Mononuclear cell (primary cell): ENCODE measurements at regions not wholly inside any gene's neighbourhood (a gene's known extent, or its start where the extent isn't known, plus 50 kb on each side); places are given as distances from the start of the nearest gene placed in this dataset.

ENCODE experiments used
- H3K27me3 ChIP-seq: 2 replicates; pipeline ENCODE4 v1.6.0; 2011; ENCODE audit warnings: low read length, control low read depth; ENCODE audit not compliant: insufficient read depth
- H3K4me1 ChIP-seq: 2 replicates; pipeline ENCODE4 v1.5.1; 2011; ENCODE audit warnings: mild to moderate bottlenecking, low read length, control low read depth; ENCODE audit not compliant: insufficient read depth
- H3K4me3 ChIP-seq: 2 replicates; pipeline ENCODE4 v1.5.1; 2011; ENCODE audit warnings: mild to moderate bottlenecking, low read length, moderate library complexity
- H3K9me3 ChIP-seq: 2 replicates; pipeline ENCODE4 v1.5.1; 2011; ENCODE audit warnings: low read depth, mild to moderate bottlenecking, control low read depth, low read length

DNA sequence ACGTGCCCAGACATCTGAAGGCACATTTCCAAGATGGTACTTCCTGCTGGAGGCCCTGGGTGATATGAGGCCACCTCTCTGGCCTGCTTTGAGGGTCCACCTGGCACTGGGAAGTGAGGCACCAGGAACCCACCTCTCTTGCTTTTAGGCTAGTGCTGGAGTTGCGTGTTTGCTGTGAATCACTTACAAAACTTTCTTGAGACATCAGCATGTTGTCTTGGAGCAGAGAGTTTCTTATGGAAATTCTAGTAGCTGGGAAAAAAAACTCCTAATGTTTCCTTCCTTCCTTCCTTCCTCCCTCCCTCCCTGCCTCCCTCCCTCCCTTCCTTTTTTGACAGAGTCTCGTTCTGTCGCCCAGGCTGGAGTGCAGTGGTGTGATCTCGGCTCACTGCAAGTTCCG is 341.3 kb downstream of the MIAT start:
- no peaks in the 10 kb centered on the region for H3K9me3 ChIP-seq
- H3K27me3 ChIP-seq: no peaks in the 10 kb centered on the region
- no peak overlapping the region for H3K4me3 ChIP-seq
- H3K4me1 ChIP-seq: no peaks in the 10 kb centered on the region

DNA sequence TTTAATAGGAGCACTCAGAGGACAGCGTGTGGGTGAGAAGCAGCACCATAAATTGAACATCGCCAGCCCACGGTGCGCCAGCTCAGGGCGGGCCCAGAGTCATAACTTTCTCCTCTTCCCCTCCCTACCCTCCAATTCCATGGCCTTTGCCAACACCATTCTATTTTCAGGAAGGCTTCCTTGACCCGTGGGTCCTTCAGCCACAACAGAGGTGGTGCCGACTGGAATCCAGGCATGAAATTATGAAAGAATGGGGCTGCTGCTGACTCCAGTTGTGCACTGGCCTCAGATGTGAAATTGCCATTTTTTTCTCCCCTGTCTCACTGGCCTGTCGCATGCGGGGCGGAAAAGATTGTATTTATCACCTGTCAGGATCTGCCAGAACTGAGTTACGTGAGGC is 345.9 kb downstream of the MIAT start:
- H3K4me3 ChIP-seq: no peak overlapping the region
- no peaks in the 10 kb centered on the region for H3K4me1 ChIP-seq
- H3K9me3 ChIP-seq: no peaks in the 10 kb centered on the region
- H3K27me3 ChIP-seq: no peaks in the 10 kb centered on the region

DNA sequence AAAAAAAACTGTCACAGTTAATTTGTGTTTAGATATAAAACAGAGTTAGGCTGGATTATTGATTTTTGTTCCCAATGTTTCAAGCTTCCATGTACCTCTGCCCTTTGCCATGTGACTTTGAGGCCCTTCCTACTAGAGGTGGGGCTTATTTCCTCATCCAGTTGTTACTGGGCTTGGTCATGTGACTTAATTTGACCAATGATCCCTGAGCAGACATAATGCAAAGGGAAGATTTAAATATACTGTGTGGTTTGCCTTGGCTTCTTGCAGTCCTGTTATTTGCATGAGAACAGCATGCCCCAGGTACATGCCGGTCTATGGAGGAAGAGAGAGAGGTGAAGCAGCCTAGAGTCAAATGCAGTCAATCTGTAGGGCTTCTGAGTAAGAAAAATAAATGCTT is 347.0 kb downstream of the MIAT start:
- no peaks in the 10 kb centered on the region for H3K27me3 ChIP-seq
- H3K4me1 ChIP-seq: no peaks in the 10 kb centered on the region
- H3K4me3 ChIP-seq: no peak overlapping the region
- no peaks in the 10 kb centered on the region for H3K9me3 ChIP-seq

DNA sequence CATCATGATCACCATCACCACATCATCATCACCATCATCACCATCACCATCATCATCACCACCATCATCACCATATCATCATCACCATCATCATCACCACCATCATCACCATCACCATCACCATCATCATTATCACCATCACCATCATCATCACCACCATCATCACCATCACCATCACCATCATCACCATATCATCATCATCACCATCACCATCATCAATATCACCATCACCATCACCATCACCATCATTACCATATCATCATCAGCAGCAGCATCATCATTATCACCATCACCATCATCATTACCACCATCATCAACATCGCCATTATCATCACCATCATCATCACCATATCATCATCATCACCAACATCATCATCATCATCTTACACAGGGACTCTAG is 351.1 kb downstream of the MIAT start:
- Histone ChIP-seq H3K4me3 (no peak overlapping the region), H3K9me3 (no peaks in the 10 kb centered on the region), H3K4me1 (no peaks in the 10 kb centered on the region), H3K27me3 (no peaks in the 10 kb centered on the region)

DNA sequence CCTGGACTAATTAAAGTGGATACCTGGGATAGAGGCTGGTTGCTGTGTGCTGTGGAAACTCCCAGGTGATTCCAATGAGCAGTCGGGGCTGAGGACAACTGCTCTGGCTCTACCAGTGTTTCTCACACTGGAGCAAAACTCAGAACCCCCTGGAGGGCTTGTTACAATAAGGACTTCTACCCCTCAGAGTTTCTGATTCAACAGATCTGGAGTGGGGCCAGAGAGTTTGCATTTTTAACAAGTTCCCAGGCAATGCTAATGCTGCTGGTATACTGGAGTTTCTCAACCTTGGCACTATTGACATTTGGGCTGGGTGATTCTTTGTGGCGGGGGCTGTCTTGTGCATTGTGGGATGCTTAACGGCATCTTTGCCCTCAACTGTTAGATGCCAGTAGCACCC is 353.7 kb downstream of the MIAT start:
- Histone ChIP-seq H3K4me3 (no peak overlapping the region), H3K4me1 (no peaks in the 10 kb centered on the region), H3K27me3 (no peaks in the 10 kb centered on the region), H3K9me3 (no peaks in the 10 kb centered on the region)

DNA sequence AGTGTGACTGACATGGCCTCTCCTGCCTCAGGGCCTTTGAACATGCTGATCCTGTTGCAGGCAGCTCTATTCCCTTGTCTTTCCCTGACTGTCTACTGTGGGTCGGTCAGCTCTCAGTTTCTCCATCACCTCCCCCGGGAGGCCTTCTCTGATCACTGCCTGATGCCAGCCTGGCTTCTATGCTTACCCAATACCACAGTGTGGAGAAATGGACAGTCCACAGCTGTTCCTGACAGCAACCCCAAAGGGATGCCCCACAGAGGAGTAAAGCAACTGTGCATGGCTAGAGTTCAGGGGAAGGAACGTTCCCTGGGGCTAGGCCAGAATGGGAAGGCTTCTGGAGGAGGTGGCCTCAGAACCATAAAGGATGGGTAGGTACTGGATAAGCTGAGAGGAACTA is 354.3 kb downstream of the MIAT start:
- Histone ChIP-seq H3K4me3 (no peak overlapping the region), H3K4me1 (no peaks in the 10 kb centered on the region), H3K9me3 (no peaks in the 10 kb centered on the region), H3K27me3 (no peaks in the 10 kb centered on the region)

DNA sequence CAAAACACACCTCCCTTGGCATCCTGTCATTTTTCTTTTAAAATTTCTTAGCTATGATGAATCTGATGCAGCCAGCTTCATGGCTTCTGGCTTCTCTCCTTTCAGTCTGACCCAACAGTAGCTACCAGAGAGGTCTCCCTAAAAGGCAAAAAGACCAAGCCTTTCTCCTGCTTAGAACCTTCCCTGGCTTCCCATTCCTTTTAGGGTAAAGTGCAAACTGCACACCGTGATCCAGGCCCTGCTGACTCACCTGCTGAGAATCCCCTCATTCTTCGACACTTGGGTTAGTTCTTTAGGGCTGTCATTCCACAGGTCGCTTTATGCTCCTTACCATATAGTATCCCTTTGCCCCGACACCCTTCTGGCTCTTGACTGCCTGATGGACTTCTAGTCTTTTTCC is 362.4 kb downstream of the MIAT start:
- no peaks in the 10 kb centered on the region for H3K4me1 ChIP-seq

DNA sequence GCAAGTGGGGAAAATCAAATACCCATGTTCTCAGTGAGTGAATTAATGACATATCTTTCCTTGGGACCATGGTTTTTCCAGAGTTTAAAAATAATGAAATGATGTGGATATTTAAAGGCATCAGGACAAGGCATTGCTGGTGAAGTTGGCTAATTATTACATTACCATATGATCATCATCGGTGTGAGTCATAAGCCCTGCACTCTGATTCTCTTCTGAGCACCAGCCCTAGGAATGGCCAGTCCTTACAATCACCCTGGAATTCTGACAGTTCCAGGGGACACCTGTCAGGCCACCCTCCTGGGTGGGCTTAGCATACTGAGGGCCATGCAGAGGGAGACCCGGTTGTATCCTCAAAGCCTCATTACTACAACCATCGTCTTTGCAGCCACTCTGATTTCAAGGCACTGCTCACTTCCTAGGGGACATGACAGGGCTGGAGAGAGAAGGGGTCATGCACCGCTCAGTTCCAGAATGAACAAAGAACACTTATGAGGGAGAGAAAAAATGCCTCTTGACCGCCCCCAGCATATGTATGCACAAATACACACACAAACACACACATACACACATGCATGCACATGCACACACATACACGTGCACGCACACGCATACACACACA is 365.0 kb downstream of the MIAT start:
- H3K9me3 ChIP-seq: no peaks in the 10 kb centered on the region
- no peak overlapping the region for H3K4me3 ChIP-seq
- H3K27me3 ChIP-seq: peaks cover 14% of the 10 kb centered on the region
- no peaks in the 10 kb centered on the region for H3K4me1 ChIP-seq

More for the DNA sequence above, 362.4 kb downstream of the MIAT start:
- peaks cover 11% of the 10 kb centered on the region for H3K27me3 ChIP-seq
- H3K4me3 ChIP-seq: no peak overlapping the region
- H3K9me3 ChIP-seq: no peaks in the 10 kb centered on the region

DNA sequence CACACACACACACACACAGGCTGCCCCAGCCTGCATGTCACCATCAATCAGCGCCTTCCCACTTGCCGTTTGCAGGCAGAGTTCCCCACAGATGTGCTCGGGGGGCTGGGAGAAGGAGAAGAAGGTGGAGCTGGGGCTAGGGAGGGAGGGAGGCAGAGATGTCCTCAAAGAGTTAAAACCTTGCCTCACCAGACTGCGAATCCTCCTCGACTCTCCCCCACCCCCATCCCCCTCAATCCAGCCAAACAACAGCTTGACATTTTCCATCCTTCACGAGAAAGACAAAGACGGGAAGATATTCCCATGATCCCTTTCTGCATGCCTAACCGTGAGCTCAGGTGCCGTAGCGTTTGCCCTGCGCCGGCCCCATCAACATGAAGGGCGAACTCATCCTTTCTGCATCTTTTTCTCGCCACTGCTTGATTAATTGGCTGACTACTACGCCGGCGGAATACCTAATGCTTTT is 365.5 kb downstream of the MIAT start:
- H3K4me3 ChIP-seq: no peak overlapping the region
- H3K27me3 ChIP-seq: peaks cover 14% of the 10 kb centered on the region
- no peaks in the 10 kb centered on the region for H3K4me1 ChIP-seq
- H3K9me3 ChIP-seq: no peaks in the 10 kb centered on the region

DNA sequence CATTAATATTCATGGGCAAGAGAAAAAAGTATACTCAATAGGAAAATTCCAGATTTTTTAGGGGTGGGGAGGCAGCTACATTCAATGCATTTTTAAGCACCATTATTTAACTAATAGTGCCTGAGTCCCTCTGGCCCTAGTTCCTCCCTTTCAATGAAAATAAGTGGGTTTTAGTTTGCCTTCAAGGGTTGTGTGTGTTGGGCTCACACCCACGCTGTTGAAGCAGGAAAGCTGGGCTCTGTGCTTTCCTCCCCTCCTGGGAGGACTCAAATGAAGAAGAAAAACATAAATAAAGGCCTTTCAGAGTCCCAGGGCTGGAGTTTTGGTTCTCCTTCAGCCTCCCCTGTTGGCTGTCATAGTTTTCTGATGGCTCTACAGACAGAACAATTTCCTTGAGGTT is 366.2 kb downstream of the MIAT start:
- Histone ChIP-seq H3K4me3 (no peak overlapping the region), H3K9me3 (no peaks in the 10 kb centered on the region), H3K27me3 (peaks cover 14% of the 10 kb centered on the region), H3K4me1 (no peaks in the 10 kb centered on the region)

DNA sequence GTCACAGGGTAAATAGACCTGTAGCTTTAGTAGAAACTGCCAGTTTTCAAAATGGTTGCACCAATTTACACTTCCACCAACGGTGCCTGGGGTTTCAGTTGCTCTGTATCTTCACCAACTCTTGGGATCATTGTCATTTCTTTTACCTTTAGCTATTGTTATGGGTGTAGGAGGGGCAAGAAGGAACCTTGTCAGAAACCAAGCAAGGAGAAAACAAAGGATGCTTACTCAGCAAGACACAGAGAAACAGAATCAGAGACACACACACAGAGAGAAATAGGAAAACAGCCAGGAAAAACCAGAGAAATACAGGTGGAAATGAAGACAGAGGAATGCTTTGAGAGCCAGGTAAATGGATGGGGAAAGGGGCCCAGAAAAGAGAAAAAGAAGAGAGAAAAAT is 367.6 kb downstream of the MIAT start:
- Histone ChIP-seq H3K27me3 (peaks cover 14% of the 10 kb centered on the region), H3K4me1 (no peaks in the 10 kb centered on the region), H3K9me3 (no peaks in the 10 kb centered on the region), H3K4me3 (no peak overlapping the region)

DNA sequence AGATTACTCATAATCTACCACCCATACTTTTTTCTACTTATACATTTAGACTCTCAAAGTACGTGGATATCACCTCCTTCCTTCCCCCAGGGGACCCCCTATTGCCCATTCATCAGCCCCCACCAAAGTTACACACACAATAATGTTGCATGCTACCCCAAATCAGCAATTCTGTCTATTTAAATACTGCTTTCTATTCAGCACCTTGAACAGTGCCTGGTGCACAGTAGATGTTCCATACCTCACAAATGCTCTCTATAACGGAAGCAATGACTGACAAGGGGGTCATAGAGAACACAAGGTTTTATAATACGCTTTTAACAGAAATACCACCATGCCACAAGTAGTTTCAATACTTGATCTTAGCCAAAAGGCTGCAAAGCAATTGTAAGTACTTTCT is 370.7 kb downstream of the MIAT start:
- Histone ChIP-seq H3K4me3 (no peak overlapping the region), H3K4me1 (no peaks in the 10 kb centered on the region), H3K27me3 (peaks cover 7% of the 10 kb centered on the region), H3K9me3 (no peaks in the 10 kb centered on the region)

DNA sequence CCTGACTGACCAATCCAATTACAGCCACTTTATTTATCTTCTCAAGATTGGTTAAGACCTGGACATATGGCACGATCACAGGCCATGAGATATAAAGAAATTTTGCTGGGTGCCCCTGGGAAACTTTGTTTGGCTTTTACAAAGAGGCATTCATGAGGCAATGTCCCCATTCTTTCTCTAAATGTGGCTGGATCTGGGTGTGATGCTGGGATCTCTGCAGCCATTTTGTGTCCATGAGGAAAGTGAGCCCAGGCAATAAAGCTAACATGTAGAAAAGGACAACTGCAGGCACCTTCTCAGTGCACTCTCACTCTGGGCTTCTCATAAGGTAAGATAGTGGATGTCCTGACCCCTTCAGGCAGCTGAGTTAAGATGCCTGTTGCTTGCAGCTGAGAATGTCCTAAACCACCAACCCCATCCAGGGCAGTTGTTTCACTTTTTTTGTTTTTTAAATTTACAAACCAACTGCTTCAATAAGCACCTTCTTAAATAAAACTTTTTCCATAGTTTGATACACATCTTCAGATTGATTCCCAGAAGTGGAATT is 372.3 kb downstream of the MIAT start:
- Histone ChIP-seq H3K4me1 (no peaks in the 10 kb centered on the region), H3K4me3 (no peak overlapping the region), H3K9me3 (no peaks in the 10 kb centered on the region), H3K27me3 (peaks cover 2% of the 10 kb centered on the region)

DNA sequence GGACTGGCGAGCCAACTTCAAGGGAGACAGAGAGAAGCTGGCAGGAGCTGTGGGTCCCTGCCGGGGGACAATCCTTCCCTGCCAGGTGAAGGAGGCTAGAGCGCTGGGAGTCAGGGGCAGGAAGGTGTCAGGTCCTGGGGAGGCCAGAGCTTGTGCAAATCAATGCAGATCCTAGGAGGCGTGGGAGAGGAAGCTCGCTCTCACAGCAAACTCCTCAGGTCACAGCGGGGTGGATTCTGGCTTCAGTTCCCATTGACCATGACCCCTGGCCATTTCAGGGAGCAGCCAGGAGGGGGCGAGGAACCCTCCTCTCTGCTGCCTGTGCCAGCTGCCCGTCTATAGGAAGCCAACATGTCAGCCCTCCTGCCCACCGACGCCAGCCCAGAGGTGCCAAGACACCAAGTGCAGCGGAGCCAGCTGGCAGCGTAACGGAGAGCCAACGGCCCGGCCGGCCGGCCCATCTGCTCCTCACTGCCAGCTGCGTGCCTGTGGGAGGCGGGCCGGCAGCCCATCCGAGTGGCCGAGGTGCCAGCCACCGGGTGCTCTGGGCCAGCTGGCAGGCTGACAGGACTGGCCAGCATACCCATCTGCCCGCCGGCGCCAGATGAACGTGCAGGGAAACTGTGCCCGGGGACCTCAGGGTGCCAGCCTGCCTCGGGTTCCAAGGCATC is 374.8 kb downstream of the MIAT start:
- H3K4me1 ChIP-seq: no peaks in the 10 kb centered on the region
- no peaks in the 10 kb centered on the region for H3K27me3 ChIP-seq
- no peaks in the 10 kb centered on the region for H3K9me3 ChIP-seq
- no peak overlapping the region for H3K4me3 ChIP-seq

DNA sequence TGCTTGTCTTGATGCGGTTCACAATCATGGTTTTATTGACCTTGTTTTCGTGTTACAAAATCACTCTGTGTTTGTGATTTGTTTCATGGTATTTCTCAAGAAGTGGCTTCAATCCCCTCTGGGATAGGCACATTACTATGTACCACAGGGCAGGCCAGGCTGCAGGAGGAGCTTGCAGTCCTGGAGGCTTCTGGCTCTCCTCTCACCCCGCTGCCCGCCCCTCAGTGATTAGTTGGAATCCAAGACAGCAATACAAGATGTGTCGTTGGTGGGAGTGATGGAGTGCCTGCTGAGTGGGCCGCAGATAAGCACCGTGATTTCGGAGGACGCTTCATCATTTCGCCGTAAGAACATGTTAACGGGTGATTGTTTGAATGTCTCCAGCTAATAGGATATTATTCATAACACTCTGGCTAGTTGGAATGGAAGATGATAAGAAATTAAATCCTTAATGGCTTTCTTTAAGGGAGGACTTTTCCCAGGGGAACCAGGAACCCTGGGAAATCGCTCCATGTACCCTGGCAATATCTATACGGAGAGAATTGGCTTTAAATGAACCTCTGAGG is 384.4 kb downstream of the MIAT start:
- no peaks in the 10 kb centered on the region for H3K9me3 ChIP-seq
- H3K4me1 ChIP-seq: no peaks in the 10 kb centered on the region
- no peak overlapping the region for H3K4me3 ChIP-seq
- peaks cover 2% of the 10 kb centered on the region for H3K27me3 ChIP-seq

DNA sequence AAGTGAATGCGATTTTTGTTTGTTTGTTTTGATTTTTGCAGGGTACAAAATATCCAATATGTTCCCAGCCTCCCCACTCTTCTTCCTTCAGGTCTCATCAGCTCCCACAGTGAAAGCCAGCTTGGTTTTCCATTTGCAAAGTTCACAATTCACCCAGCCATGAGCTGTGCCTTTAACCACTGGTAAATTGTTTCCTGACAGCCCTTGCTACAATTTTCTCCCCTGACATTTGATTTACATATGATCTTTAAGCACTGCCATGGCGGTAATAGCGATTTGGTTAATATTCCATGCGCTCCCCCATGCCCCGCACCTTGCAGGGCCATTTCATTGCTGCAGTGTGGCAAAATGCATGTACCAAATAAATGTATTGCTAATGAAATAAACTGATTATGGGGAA is 385.9 kb downstream of the MIAT start:
- no peak overlapping the region for H3K4me3 ChIP-seq

More for the DNA sequence above, 385.9 kb downstream of the MIAT start:
- peaks cover 2% of the 10 kb centered on the region for H3K27me3 ChIP-seq
- H3K9me3 ChIP-seq: no peaks in the 10 kb centered on the region
- H3K4me1 ChIP-seq: no peaks in the 10 kb centered on the region
